Neutrophil (primary cell): ENCODE measurements at regions not wholly inside any gene's neighbourhood (a gene's known extent, or its start where the extent isn't known, plus 50 kb on each side); places are given as distances from the start of the nearest gene placed in this dataset.

Experiments used
- H3K27ac ChIP-seq: fragments of 200-600 bp; sonication (generic); 2 replicates; pipeline ENCODE4 v1.5.1; 2016; ENCODE audit warnings: mild to moderate bottlenecking, moderate library complexity
- H3K27me3 ChIP-seq: fragments of 200-600 bp; sonication (generic); 2 replicates; pipeline ENCODE4 v1.6.0; 2016; ENCODE audit warnings: mild to moderate bottlenecking
- H3K36me3 ChIP-seq: fragments of 200-600 bp; sonication (generic); 2 replicates; pipeline ENCODE4 v1.5.1; 2017
- H3K4me1 ChIP-seq, 2 experiments: fragments of 200-600 bp in 1 of 2; sonication (generic) in 1 of 2; 1 replicate in 1 of 2; 2 replicates in 1 of 2; pipeline versions ENCODE4 v1.5.1 to v1.6.1; 2013 to 2016; ENCODE audit warnings: low read depth in 1 of 2, low read length in 1 of 2, mild to moderate bottlenecking in 1 of 2, moderate library complexity in 1 of 2; ENCODE audit not compliant: control insufficient read depth in 1 of 2, insufficient read depth in 1 of 2
- H3K4me3 ChIP-seq, 2 experiments: fragments of 200-600 bp in 1 of 2; sonication (generic) in 1 of 2; 1 replicate in 1 of 2; 2 replicates in 1 of 2; pipeline ENCODE4 v1.5.1; 2013 to 2016; ENCODE audit warnings: low read depth in 1 of 2, low read length in 1 of 2, mild to moderate bottlenecking in 1 of 2, moderate library complexity in 1 of 2
- H3K9me3 ChIP-seq: fragments of 200-600 bp; sonication (generic); 2 replicates; pipeline ENCODE4 v1.5.1; 2016
- TF ChIP-seq, protein P1 (sequence below): fragments of 200-600 bp; sonication (generic); IDR thresholded peaks from 2 replicates; pipeline ENCODE4 v1.5.1; 2016; ENCODE audit warnings: antibody characterized with exemption

DNA sequence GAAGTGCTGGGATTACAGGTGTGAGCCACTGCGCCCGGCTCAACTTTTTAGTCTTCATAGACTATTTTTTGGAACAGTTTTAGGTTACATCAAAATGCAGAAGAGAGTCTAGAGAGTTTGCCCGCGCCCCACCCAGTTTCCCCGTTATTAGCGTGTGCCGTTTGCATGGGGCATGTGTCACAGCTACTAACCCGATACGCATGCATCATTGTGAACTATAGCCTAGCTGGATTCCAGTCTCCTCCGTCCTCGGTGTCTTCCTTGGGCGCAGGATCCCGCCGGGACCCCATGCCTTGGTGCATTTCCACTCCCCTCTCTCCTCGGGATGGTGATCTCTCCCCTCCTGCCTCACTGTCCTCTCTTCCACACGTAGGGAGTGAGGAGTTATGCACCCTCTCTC is 85.5 kb upstream of the ADRA2C start:
- H3K27ac ChIP-seq, result no peak overlapping the region
- H3K9me3 ChIP-seq, result no peaks in the 10 kb centered on the region
- H3K4me3 ChIP-seq, result no peak overlapping the region
- peaks cover 3% of the 10 kb centered on the region for H3K27me3 ChIP-seq
- no peaks in the 10 kb centered on the region for H3K4me1 ChIP-seq
- H3K36me3 ChIP-seq, result no peaks in the 10 kb centered on the region
- TF ChIP-seq, protein P1, sequence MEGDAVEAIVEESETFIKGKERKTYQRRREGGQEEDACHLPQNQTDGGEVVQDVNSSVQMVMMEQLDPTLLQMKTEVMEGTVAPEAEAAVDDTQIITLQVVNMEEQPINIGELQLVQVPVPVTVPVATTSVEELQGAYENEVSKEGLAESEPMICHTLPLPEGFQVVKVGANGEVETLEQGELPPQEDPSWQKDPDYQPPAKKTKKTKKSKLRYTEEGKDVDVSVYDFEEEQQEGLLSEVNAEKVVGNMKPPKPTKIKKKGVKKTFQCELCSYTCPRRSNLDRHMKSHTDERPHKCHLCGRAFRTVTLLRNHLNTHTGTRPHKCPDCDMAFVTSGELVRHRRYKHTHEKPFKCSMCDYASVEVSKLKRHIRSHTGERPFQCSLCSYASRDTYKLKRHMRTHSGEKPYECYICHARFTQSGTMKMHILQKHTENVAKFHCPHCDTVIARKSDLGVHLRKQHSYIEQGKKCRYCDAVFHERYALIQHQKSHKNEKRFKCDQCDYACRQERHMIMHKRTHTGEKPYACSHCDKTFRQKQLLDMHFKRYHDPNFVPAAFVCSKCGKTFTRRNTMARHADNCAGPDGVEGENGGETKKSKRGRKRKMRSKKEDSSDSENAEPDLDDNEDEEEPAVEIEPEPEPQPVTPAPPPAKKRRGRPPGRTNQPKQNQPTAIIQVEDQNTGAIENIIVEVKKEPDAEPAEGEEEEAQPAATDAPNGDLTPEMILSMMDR, result no peak

DNA sequence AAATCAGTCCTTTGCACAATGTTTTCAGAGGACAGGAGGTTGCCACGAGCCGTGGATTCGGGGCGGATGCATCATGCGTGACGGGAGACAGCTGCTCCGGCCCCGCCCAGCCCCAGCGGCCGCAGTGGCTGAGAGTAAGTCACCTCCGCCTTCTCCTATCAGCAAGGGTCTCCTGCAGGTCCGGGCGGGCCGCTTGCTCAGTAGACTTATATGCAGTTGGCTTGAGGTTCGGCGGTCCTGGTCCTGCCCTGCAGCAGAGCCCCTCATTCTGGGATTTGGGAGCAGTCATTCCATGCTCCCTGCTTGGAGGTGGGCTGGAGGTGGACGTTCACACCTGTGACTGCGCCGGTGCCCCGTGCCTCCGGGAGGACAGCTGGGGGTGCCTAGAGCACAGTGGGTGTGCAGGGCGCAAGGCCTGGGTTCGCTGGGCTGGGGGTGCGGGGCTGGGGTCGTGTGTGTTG is 86.3 kb upstream of the ADRA2C start:
- Histone ChIP-seq H3K27me3 (no peaks in the 10 kb centered on the region), H3K4me1 (no peaks in the 10 kb centered on the region)
- TF ChIP-seq, protein P1, result no peak

DNA sequence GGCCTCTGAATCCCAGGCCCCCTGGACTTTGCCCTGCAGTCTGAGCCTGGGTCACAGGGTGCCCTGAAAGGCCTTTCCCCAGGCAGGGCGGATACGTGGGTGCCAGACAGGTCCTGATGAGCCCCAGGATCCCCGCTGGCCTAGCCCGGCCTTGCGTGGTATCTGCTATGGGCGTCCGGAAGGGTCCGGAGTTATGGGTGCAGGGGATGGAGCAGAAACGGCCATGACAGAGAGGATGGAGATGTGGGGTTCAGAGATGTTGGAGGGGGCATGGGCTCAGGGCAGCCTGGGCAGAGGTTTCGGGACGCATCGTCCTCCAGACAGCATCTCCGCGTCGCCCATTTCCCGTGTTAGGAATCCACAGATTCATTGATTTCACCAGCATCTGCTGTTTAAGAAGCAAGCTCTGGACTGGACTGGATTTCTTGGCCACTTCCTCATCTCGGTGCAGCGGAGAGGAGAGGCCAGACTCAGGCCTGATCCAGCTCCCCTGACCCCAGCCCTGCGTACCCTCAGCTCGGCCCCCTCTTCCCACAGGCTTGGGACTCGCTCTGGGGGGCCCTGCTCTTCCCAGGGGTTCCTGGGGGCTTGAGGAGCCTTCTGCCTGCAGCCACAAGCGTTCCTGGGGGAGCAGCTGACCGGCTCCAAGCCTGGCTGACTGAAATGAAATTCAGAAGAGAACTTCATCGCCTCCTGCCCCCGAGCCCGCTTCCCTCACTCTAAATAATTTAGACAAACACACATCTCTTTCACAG is 86.9 kb upstream of the ADRA2C start:
- TF ChIP-seq, protein P1, result no peak
- Histone ChIP-seq H3K36me3 (no peaks in the 10 kb centered on the region), H3K27ac (no peak overlapping the region), H3K27me3 (peaks cover 4% of the 10 kb centered on the region), H3K9me3 (no peaks in the 10 kb centered on the region), H3K4me1 (no peaks in the 10 kb centered on the region), H3K4me3 (no peak overlapping the region)

More for the DNA sequence above, 86.3 kb upstream of the ADRA2C start:
- Histone ChIP-seq H3K9me3 (no peaks in the 10 kb centered on the region), H3K36me3 (no peaks in the 10 kb centered on the region), H3K4me3 (no peak overlapping the region), H3K27ac (no peak overlapping the region)

DNA sequence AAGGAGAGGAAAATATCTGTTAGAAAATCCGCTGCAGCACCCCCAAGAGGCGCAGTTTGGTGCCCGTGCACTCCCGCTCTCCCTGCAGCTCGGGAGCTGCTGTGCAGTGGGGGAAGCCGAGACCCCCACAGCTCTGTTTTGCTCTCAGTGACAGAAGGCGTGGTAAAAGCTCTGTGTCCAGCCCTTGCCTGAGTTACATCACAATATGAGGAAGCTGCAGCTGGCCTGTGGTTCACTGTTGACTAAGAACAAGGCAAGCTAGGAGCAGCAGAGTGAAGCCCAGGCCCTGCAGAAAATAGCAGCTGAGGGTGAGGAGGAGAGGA is 88.5 kb upstream of the ADRA2C start:
- Histone ChIP-seq H3K4me1 (no peaks in the 10 kb centered on the region), H3K36me3 (no peaks in the 10 kb centered on the region), H3K4me3 (no peak overlapping the region), H3K27ac (no peak overlapping the region), H3K9me3 (no peaks in the 10 kb centered on the region), H3K27me3 (peaks cover 4% of the 10 kb centered on the region)
- TF ChIP-seq, protein P1, result no peak

DNA sequence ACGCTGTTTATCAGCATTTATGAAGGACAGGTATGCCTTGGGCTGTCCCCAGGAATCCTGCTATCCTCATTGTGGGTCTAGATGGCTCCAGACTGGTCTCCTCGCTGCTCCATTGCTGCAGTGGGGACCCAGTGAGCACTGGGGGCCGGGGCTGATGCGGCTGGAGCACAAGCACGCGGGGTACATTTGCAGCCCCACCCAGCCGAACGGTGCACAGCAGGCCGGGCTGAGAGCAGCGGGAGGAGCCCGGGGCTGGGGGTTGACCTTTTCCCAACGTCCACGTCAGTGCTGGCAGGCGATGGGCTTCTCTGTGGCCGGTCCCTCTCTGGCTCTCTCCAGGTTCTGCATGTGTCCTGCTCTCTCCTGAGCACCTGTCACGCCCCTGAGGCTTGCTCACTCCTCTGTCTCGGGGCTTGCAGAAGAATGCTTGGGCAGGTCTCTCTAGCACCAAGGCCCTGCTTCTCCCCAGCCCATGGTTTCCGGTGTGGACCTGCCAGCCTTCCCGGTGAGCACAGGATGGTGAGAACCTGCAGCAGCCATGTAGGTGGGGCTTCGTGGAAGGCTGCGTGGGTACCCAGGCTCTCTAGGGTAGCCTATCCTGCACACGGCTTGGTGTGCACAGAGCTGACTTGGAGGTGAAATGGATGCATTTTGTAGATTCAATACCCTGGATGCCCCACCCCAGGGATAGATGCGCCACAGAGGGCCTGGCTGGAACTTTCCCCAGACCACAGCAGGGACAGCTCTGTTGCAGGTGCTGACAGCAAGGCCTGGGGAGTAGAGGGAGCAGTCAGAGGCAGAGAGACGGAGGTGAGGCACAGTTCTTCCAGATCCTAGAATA is 89.1 kb upstream of the ADRA2C start:
- no peak overlapping the region for H3K4me3 ChIP-seq
- no peaks in the 10 kb centered on the region for H3K9me3 ChIP-seq
- H3K36me3 ChIP-seq, result no peaks in the 10 kb centered on the region
- TF ChIP-seq, protein P1, result no peak
- peaks cover 4% of the 10 kb centered on the region for H3K27me3 ChIP-seq
- H3K27ac ChIP-seq, result no peak overlapping the region
- no peaks in the 10 kb centered on the region for H3K4me1 ChIP-seq
